ENCODE measurements at regions not wholly inside any gene's neighbourhood (a gene's known extent, or its start where the extent isn't known, plus 50 kb on each side); places are given as distances from the start of the nearest gene placed in this dataset.

DNA sequence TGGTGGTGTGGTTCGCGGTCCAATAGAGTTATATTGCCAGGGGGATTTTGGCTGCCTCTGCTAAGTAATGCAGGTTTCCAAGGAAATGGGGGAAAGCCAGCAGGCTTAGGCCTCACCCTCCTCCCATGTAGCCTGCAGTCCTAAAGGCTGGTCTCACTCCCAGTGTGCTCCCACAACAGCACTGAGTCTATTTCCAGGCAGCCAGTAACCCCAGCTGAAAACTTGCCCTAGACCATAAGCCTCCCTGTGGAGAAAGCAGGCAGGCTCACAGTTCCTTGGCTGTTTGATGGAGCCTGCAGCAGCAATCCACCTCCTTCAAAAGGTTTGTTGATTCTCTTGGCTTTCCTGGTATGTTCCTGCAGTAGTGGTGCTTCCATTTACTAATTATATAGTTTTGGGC, 220.0 kb upstream of the ZNF804B start:
- Histone ChIP-seq H3K9me3 (replicated peaks; ENCODE audit: control insufficient read depth, insufficient read depth, low read length) (no peaks in the 10 kb centered on the region), H3K4me2 (ENCODE audit: insufficient read depth, low read length) (no peak overlapping the region), H3K9ac (replicated peaks; ENCODE audit: extremely low read depth, insufficient read depth, low read length) (no peak overlapping the region), H3K79me2 (ENCODE audit: control insufficient read depth, insufficient read depth, low read length) (no peaks in the 10 kb centered on the region), H3K4me3 (replicated peaks in 1 of 3; ENCODE audit: insufficient read depth in 1 of 3, low read depth in 1 of 3, low read length in 3 of 3) (no peak overlapping the region), H3K27ac (ENCODE audit: insufficient read depth, low read depth, low read length) (no peak overlapping the region), H2AFZ (ENCODE audit: low read depth, low read length) (no peak overlapping the region), H3K4me1 (ENCODE audit: control insufficient read depth, extremely low read depth, insufficient read depth, low read length) (no peaks in the 10 kb centered on the region), H3K36me3 (ENCODE audit: control insufficient read depth in 2 of 2, extremely low read depth in 1 of 2, insufficient read depth in 2 of 2, low read length in 2 of 2) (no peaks in the 10 kb centered on the region), H3K27me3 (ENCODE audit: control insufficient read depth in 2 of 2, insufficient read depth in 2 of 2, low read length in 2 of 2) (no peaks in the 10 kb centered on the region), H4K20me1 (replicated peaks; ENCODE audit: control insufficient read depth, extremely low read depth, insufficient read depth, low read length) (no peaks in the 10 kb centered on the region), H3K9me1 (replicated peaks; ENCODE audit: control insufficient read depth, extremely low read depth, insufficient read depth, low read length) (no peaks in the 10 kb centered on the region)
- dilution Hi-C loops (cut with MboI; ENCODE audit: extremely low pct_ligation_motif_present, low sequenced_read_pairs) (no loop called here), intact Hi-C loops (cut with micrococcal nuclease) (no loop called here)
- ChIA-PET CTCF (no interaction called here), POLR2A (no interaction called here)
- BruUV-seq (replicated peaks): no TSS peak
- FAIRE-seq (no peak), DNase-seq (ENCODE audit: low read depth, low spot score) (no peak)
- no peak for TF ChIP-seq FOS (IDR thresholded peaks at IDR 0.05; ENCODE audit: borderline replicate concordance, insufficient read depth, low read length)
- TF ChIP-seq, protein P1, sequence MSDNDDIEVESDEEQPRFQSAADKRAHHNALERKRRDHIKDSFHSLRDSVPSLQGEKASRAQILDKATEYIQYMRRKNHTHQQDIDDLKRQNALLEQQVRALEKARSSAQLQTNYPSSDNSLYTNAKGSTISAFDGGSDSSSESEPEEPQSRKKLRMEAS (IDR thresholded peaks at IDR 0.05; ENCODE audit: insufficient read depth, insufficient read length): no peak
- TF ChIP-seq POLR2AphosphoS5 (IDR thresholded peaks at IDR 0.05; ENCODE audit: insufficient read depth, low read depth, low read length): no peak
- no peak for TF ChIP-seq MYC (IDR thresholded peaks at IDR 0.05; ENCODE audit: low read depth, low read length)
- TF ChIP-seq JUN (IDR thresholded peaks at IDR 0.05; ENCODE audit: borderline replicate concordance, insufficient read depth, insufficient read length, low read depth): no peak
- no peak for TF ChIP-seq EZH2 (IDR thresholded peaks at IDR 0.05; ENCODE audit: borderline replicate concordance, low read depth, low read length, severe bottlenecking)
- TF ChIP-seq GATA2 (IDR thresholded peaks at IDR 0.05; ENCODE audit: insufficient read depth, insufficient read length, low read depth, low read length): no peak
- TF ChIP-seq POLR2A (IDR thresholded peaks at IDR 0.05; ENCODE audit: low read depth, low read length): no peak
- TF ChIP-seq, protein P2, sequence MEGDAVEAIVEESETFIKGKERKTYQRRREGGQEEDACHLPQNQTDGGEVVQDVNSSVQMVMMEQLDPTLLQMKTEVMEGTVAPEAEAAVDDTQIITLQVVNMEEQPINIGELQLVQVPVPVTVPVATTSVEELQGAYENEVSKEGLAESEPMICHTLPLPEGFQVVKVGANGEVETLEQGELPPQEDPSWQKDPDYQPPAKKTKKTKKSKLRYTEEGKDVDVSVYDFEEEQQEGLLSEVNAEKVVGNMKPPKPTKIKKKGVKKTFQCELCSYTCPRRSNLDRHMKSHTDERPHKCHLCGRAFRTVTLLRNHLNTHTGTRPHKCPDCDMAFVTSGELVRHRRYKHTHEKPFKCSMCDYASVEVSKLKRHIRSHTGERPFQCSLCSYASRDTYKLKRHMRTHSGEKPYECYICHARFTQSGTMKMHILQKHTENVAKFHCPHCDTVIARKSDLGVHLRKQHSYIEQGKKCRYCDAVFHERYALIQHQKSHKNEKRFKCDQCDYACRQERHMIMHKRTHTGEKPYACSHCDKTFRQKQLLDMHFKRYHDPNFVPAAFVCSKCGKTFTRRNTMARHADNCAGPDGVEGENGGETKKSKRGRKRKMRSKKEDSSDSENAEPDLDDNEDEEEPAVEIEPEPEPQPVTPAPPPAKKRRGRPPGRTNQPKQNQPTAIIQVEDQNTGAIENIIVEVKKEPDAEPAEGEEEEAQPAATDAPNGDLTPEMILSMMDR (IDR thresholded peaks at IDR 0.05; ENCODE audit: extremely low read depth in 1 of 2, insufficient read depth in 1 of 2, low read depth in 1 of 2, low read length in 2 of 2): no peak
